H1 (cell line): ENCODE measurements at regions not wholly inside any gene's neighbourhood (a gene's known extent, or its start where the extent isn't known, plus 50 kb on each side); places are given as distances from the start of the nearest gene placed in this dataset.

Experiments used
- CBX5 ChIP-seq: fragments of 300-800, 300-1000 bp; sonication (generic); IDR thresholded peaks from 2 replicates; pipeline ENCODE4 v1.7.1; 2016; ENCODE audit warnings: antibody characterized with exemption, low read length, low read depth
- GABPA ChIP-seq: IDR thresholded peaks from 2 replicates; pipeline ENCODE4 v1.6.1; 2011; ENCODE audit warnings: mild to moderate bottlenecking, low read length, moderate library complexity, borderline replicate concordance; ENCODE audit not compliant: insufficient read depth
- PHF8 ChIP-seq: fragments of 200-600 bp; sonication (generic); conservative IDR thresholded peaks from 2 replicates; pipeline ENCODE4 v1.7.1; 2012; ENCODE audit warnings: low read depth, mild to moderate bottlenecking, inconsistent platforms, low read length, moderate library complexity

GRCh38 chr18:77369644-77370043 lies 120.0 kb downstream of the GALR1 start (continued):
- TF ChIP-seq PHF8 (no peak), CBX5 (no peak), GABPA (no peak)
